ENCODE measurements at regions not wholly inside any gene's neighbourhood (a gene's known extent, or its start where the extent isn't known, plus 50 kb on each side); places are given as distances from the start of the nearest gene placed in this dataset.

DNA sequence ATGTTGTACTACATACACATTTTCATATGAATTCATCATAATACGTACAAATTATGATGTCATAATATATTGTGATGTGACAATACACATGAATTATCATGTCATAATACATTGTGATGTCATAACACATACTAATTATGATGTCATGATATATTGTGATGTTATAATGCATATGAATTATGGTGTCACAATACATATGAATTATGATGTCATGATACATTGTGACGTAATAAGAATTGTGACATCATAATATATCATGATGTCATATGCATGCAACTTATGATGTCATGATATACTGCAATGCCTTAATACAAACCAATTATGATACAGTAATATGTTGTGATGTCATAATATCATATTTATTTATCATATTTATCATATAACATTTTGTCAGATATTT lies 2074.3 kb downstream of the TP53TG3F start:
- TF ChIP-seq, protein P1, sequence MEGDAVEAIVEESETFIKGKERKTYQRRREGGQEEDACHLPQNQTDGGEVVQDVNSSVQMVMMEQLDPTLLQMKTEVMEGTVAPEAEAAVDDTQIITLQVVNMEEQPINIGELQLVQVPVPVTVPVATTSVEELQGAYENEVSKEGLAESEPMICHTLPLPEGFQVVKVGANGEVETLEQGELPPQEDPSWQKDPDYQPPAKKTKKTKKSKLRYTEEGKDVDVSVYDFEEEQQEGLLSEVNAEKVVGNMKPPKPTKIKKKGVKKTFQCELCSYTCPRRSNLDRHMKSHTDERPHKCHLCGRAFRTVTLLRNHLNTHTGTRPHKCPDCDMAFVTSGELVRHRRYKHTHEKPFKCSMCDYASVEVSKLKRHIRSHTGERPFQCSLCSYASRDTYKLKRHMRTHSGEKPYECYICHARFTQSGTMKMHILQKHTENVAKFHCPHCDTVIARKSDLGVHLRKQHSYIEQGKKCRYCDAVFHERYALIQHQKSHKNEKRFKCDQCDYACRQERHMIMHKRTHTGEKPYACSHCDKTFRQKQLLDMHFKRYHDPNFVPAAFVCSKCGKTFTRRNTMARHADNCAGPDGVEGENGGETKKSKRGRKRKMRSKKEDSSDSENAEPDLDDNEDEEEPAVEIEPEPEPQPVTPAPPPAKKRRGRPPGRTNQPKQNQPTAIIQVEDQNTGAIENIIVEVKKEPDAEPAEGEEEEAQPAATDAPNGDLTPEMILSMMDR (IDR thresholded peaks at IDR 0.05; ENCODE audit: insufficient read depth, low read depth, low read length), result no peak
- TF ChIP-seq EZH2 (IDR thresholded peaks at IDR 0.05; ENCODE audit: insufficient read depth, low read length), result no peak

All from astrocyte (in vitro differentiated cells and primary cell).